ENCODE measurements at regions not wholly inside any gene's neighbourhood (a gene's known extent, or its start where the extent isn't known, plus 50 kb on each side); places are given as distances from the start of the nearest gene placed in this dataset.

DNA sequence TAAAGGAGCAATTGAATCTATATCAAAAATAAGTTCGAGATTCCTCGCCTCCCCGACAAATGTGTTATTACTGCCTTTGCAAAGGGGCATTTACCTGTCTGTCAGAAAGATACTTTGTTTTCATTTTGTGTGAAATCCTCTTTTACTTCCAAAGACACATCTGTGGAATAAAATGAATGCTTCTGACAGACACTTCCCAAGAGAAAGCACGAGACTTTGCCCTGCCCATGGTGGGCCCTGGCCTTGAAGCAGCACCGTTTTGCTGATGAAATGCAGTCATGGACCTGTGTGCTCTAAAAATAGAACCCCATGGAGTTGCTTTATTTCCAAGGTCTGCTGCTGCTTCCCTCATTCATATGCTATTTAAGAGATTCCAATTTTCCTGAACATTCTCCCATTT lies 85.9 kb upstream of the USP47 start:
- TF ChIP-seq USF1 (IDR thresholded peaks at IDR 0.05) (no peak), TEAD4 (IDR thresholded peaks at IDR 0.05) (no peak), CREB1 (IDR thresholded peaks at IDR 0.05; ENCODE audit: low read depth) (no peak), RAD21 (IDR thresholded peaks at IDR 0.05; ENCODE audit: low read depth) (no peak), ZBTB7A (IDR thresholded peaks at IDR 0.05; ENCODE audit: low read depth) (no peak), TAF1 (IDR thresholded peaks at IDR 0.05; ENCODE audit: low read depth) (no peak), NFIC (IDR thresholded peaks at IDR 0.05) (no peak), FOXM1 (IDR thresholded peaks at IDR 0.05; ENCODE audit: borderline replicate concordance, low read depth) (no peak), REST (IDR thresholded peaks at IDR 0.05; ENCODE audit: low read depth) (no peak), EP300 (IDR thresholded peaks at IDR 0.05; ENCODE audit: borderline replicate concordance) (no peak), YY1 (IDR thresholded peaks at IDR 0.05; ENCODE audit: low read depth) (no peak), EGR1 (IDR thresholded peaks at IDR 0.05) (no peak), TCF12 (IDR thresholded peaks at IDR 0.05; ENCODE audit: low read depth) (no peak), CEBPB (IDR thresholded peaks at IDR 0.05) (no peak)
- TF ChIP-seq, protein P1, sequence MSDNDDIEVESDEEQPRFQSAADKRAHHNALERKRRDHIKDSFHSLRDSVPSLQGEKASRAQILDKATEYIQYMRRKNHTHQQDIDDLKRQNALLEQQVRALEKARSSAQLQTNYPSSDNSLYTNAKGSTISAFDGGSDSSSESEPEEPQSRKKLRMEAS (IDR thresholded peaks at IDR 0.05), result no peak

- no peak for TF ChIP-seq TEAD4 (IDR thresholded peaks at IDR 0.05)
- TF ChIP-seq EGR1 (IDR thresholded peaks at IDR 0.05), result no peak
Observed at GRCh38 chr11:11752679-11753078, 89.1 kb upstream of the USP47 start.

DNA sequence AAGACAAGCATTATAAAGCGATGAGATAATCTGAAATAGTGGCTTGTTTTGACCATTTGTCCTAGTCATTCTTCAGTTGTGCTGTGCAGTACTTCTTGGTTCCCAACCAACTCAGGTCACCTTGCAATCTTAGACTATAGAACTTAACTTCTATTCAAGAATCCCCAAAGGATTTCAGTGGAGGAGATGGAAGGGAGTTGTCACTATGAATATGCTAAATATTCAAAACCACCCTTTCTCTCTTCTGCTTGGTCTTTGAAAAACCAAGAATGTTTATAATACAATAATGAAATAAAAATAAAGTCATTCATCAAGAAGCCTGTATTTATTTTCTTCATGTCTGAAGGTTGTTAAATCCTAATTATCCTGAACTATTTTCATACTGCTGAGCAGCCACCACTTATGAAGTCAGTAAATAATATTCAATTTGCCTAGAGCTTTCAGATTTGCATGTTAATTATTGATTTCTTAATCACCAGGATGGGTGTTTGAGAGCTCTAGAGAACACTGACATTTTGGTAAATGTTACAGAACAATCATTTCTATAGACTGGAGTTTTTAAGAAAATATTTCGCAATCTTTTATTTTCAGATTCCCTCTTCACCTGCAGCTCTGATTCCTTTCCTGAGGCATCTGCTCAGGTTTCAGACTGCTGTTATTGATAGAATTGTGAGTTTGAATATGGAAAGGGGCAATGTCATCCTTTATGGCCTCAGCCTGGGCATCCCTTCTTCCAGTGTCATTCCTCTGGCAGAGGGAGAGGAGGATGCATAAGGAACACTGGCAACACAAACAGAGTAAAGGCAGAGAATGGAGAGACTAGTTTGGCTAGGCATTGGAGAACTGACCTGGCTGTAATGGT lies 91.5 kb upstream of the USP47 start:
- TF ChIP-seq TCF12 (IDR thresholded peaks at IDR 0.05; ENCODE audit: low read depth), result no peak
- TF ChIP-seq USF1 (IDR thresholded peaks at IDR 0.05), result no peak
- TF ChIP-seq EGR1 (IDR thresholded peaks at IDR 0.05), result no peak
- no peak for TF ChIP-seq FOXM1 (IDR thresholded peaks at IDR 0.05; ENCODE audit: borderline replicate concordance, low read depth)
- no peak for TF ChIP-seq EP300 (IDR thresholded peaks at IDR 0.05; ENCODE audit: borderline replicate concordance)
- TF ChIP-seq RAD21 (IDR thresholded peaks at IDR 0.05; ENCODE audit: low read depth), result no peak
- TF ChIP-seq YY1 (IDR thresholded peaks at IDR 0.05; ENCODE audit: low read depth), result no peak
- no peak for TF ChIP-seq TAF1 (IDR thresholded peaks at IDR 0.05; ENCODE audit: low read depth)
- no peak for TF ChIP-seq ZBTB7A (IDR thresholded peaks at IDR 0.05; ENCODE audit: low read depth)
- TF ChIP-seq, protein P1 (IDR thresholded peaks at IDR 0.05), result no peak
- no peak for TF ChIP-seq CEBPB (IDR thresholded peaks at IDR 0.05)
- TF ChIP-seq CREB1 (IDR thresholded peaks at IDR 0.05; ENCODE audit: low read depth), result no peak

DNA sequence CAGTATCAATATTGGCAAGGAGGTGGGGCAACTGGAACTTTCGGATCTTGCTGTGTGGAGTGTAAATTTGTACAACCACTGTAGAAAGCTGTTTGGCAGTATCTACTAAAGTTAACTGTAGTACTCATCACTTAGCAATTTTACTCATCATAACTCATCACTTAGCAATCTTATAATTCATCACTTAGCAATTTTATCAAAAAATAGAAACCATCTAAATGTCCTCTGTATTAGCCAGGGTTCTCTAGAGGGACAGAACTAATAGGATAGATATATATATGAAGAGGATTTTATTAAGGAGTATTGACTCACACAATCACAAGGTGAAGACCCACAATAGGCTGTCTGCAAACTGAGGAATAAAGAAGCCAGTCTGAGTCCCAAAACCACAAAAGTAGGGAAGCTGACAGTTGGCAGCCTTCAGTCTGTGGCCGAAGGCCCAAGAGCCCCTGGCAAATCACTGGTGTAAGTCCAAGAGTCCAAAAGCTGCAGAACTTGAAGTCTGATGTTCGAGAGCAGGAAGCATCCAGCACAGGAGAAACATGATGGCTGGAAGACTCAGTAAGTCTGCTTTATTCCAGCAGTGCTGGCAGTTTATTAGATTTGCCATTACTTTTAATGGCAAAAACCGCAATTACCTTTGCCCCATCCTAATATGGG lies 92.9 kb upstream of the USP47 start:
- TF ChIP-seq REST (IDR thresholded peaks at IDR 0.05; ENCODE audit: low read depth) (no peak), RAD21 (IDR thresholded peaks at IDR 0.05; ENCODE audit: low read depth) (no peak), TCF12 (IDR thresholded peaks at IDR 0.05; ENCODE audit: low read depth) (no peak), EP300 (IDR thresholded peaks at IDR 0.05; ENCODE audit: borderline replicate concordance) (no peak), TEAD4 (IDR thresholded peaks at IDR 0.05) (no peak), FOXM1 (IDR thresholded peaks at IDR 0.05; ENCODE audit: borderline replicate concordance, low read depth) (no peak), CREB1 (IDR thresholded peaks at IDR 0.05; ENCODE audit: low read depth) (no peak)
- TF ChIP-seq, protein P1 (IDR thresholded peaks at IDR 0.05), result no peak

GRCh38 chr11:11747570-11747969 lies 94.2 kb upstream of the USP47 start:
- no peak for TF ChIP-seq YY1 (IDR thresholded peaks at IDR 0.05; ENCODE audit: low read depth)
- no peak for TF ChIP-seq REST (IDR thresholded peaks at IDR 0.05; ENCODE audit: low read depth)
- no peak for TF ChIP-seq CEBPB (IDR thresholded peaks at IDR 0.05)
- no peak for TF ChIP-seq TAF1 (IDR thresholded peaks at IDR 0.05; ENCODE audit: low read depth)

Data from Ishikawa (cell line).